ENCODE measurements at regions not wholly inside any gene's neighbourhood (a gene's known extent, or its start where the extent isn't known, plus 50 kb on each side); places are given as distances from the start of the nearest gene placed in this dataset.
"Not testable (repeated sequence)": the region's sequence is repeated elsewhere in the genome, so short reads cannot be mapped to it uniquely, and the experiment has no call there.

DNA sequence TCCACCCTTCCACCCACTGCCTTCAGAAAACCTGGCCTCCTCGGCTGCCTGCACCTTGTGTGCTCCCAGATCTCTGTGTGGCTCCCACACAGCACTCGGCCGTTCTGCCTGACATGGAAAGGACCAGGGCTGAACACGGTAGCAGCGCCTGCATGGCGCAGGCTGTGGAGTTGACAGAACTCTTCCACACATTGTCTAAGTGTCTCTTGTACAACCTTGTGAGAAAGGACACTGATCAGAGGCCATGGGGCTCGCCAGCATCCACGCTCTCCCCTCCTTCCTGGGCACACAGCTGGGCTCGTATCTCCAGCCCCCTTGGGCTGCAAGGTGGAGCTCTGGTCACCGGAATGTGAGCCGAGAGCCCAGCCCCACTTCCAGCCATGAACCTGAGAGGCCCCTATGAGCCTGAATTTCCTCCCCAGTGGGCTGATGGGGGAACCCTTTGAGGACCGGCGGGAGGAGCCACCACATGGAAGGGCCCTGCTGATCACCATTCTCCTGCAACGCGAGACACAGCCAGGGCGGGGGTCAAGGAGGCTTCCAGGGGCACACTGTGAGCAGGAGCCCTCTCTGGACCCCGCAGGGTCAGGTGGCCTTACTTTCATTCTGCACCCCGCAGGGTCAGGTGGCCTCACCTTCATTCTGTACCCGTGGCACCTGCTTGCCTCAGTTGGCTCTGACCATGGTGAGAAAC lies 314.2 kb upstream of the MYT1L start:
- Mint-ChIP-seq H3K27ac (ENCODE audit: unreplicated experiment) (no peak overlapping the region), H3K27me3 (ENCODE audit: insufficient read depth, unreplicated experiment) (peaks cover 7% of the 10 kb centered on the region), H3K4me3 (ENCODE audit: unreplicated experiment) (no peak overlapping the region), H3K9me3 (ENCODE audit: unreplicated experiment) (peaks cover 35% of the 10 kb centered on the region), H3K36me3 (ENCODE audit: insufficient read depth, unreplicated experiment) (no peaks in the 10 kb centered on the region), H3K4me1 (ENCODE audit: low read depth, unreplicated experiment) (no peaks in the 10 kb centered on the region)
- Histone ChIP-seq H3K4me1 (no peaks in the 10 kb centered on the region), H3K36me3 (ENCODE audit: control insufficient read depth, insufficient read depth, low read length) (no peaks in the 10 kb centered on the region), H3K4me3 (ENCODE audit: low read depth, low read length) (no peak overlapping the region), H3K9me3 (no peaks in the 10 kb centered on the region; the same call in 1 of the 2 replicates), H3K27me3 (replicated peaks; ENCODE audit: control insufficient read depth, insufficient read depth, low read length) (no peaks in the 10 kb centered on the region)
- intact Hi-C loops (cut with micrococcal nuclease; ENCODE audit: unreplicated experiment): no loop called here
- POLR2A ChIA-PET: no interaction called here
- CTCF ChIA-PET: no interaction called here
- TF ChIP-seq, protein P1, sequence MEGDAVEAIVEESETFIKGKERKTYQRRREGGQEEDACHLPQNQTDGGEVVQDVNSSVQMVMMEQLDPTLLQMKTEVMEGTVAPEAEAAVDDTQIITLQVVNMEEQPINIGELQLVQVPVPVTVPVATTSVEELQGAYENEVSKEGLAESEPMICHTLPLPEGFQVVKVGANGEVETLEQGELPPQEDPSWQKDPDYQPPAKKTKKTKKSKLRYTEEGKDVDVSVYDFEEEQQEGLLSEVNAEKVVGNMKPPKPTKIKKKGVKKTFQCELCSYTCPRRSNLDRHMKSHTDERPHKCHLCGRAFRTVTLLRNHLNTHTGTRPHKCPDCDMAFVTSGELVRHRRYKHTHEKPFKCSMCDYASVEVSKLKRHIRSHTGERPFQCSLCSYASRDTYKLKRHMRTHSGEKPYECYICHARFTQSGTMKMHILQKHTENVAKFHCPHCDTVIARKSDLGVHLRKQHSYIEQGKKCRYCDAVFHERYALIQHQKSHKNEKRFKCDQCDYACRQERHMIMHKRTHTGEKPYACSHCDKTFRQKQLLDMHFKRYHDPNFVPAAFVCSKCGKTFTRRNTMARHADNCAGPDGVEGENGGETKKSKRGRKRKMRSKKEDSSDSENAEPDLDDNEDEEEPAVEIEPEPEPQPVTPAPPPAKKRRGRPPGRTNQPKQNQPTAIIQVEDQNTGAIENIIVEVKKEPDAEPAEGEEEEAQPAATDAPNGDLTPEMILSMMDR (IDR thresholded peaks at IDR 0.05; ENCODE audit: insufficient read depth in 1 of 2, low read depth in 1 of 2, low read length in 1 of 2, severe bottlenecking in 1 of 2, unreplicated experiment in 1 of 2): no peak
- DNase-seq: no peak
- no TSS peak for BruUV-seq (replicated peaks)

DNA sequence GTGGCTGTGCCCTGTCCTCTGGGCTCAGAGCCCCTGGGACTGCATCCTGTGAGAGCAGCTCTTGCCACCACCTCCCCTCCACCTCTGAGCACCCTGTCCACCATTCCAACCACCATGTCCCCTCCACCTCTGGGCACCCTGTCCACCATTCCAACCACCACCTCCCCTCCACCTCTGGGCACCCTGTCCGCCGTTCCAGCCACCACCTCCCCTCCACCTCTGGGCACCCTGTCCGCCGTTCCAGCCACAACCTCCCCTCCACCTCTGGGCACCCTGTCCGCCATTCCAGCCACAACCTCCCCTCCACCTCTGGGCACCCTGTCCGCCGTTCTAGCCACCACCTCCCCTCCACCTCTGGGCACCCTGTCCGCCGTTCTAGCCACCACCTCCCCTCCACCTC lies 313.7 kb upstream of the MYT1L start:
- peaks cover 31% of the 10 kb centered on the region for H3K9me3 Mint-ChIP-seq (ENCODE audit: unreplicated experiment)
- H3K4me1 Mint-ChIP-seq (ENCODE audit: low read depth, unreplicated experiment); H3K27me3 Mint-ChIP-seq (ENCODE audit: insufficient read depth, unreplicated experiment); H3K36me3 Mint-ChIP-seq (ENCODE audit: insufficient read depth, unreplicated experiment); H3K36me3 ChIP-seq (ENCODE audit: control insufficient read depth, insufficient read depth, low read length); H3K4me3 ChIP-seq (ENCODE audit: low read depth, low read length); H3K9me3 ChIP-seq; CTCF ChIA-PET; H3K27me3 ChIP-seq (replicated peaks; ENCODE audit: control insufficient read depth, insufficient read depth, low read length); DNase-seq; intact Hi-C loops (cut with micrococcal nuclease; ENCODE audit: unreplicated experiment); H3K4me1 ChIP-seq; BruUV-seq (replicated peaks); H3K4me3 Mint-ChIP-seq (ENCODE audit: unreplicated experiment); POLR2A ChIA-PET; H3K27ac Mint-ChIP-seq (ENCODE audit: unreplicated experiment): not testable (repeated sequence)

- no peak overlapping the region for H3K27ac Mint-ChIP-seq (ENCODE audit: unreplicated experiment)
These were observed 313.0 kb upstream of the MYT1L start for GRCh38 chr2:2644040-2644439.

More at GRCh38 chr2:2644040-2644439, 313.0 kb upstream of the MYT1L start:
- H3K4me1 ChIP-seq: no peaks in the 10 kb centered on the region
- POLR2A ChIA-PET: no interaction called here
- intact Hi-C loops (cut with micrococcal nuclease; ENCODE audit: unreplicated experiment): no loop called here
- CTCF ChIA-PET: no interaction called here
- Mint-ChIP-seq H3K4me3 (ENCODE audit: unreplicated experiment) (no peak overlapping the region), H3K9me3 (ENCODE audit: unreplicated experiment) (peaks cover 24% of the 10 kb centered on the region), H3K4me1 (ENCODE audit: low read depth, unreplicated experiment) (no peaks in the 10 kb centered on the region), H3K36me3 (ENCODE audit: insufficient read depth, unreplicated experiment) (no peaks in the 10 kb centered on the region), H3K27me3 (ENCODE audit: insufficient read depth, unreplicated experiment) (peaks cover 9% of the 10 kb centered on the region)
- no peak for DNase-seq
- TF ChIP-seq, protein P1 (IDR thresholded peaks at IDR 0.05; ENCODE audit: insufficient read depth in 1 of 2, low read depth in 1 of 2, low read length in 1 of 2, severe bottlenecking in 1 of 2, unreplicated experiment in 1 of 2): no peak
- no peak overlapping the region for H3K4me3 ChIP-seq (ENCODE audit: low read depth, low read length)
- no peaks in the 10 kb centered on the region; the same call in none of the 2 replicates for H3K27me3 ChIP-seq (replicated peaks; ENCODE audit: control insufficient read depth, insufficient read depth, low read length)
- no TSS peak for BruUV-seq (replicated peaks)
- H3K9me3 ChIP-seq: no peaks in the 10 kb centered on the region; the same call in 1 of the 2 replicates
- no peaks in the 10 kb centered on the region for H3K36me3 ChIP-seq (ENCODE audit: control insufficient read depth, insufficient read depth, low read length)

Measured in Caco-2 (cell line).